Skin epidermis (tissue), 12 donors: ENCODE measurements at regions not wholly inside any gene's neighbourhood (a gene's known extent, or its start where the extent isn't known, plus 50 kb on each side); places are given as distances from the start of the nearest gene placed in this dataset.
"Not testable (repeated sequence)": the region's sequence is repeated elsewhere in the genome, so short reads cannot be mapped to it uniquely, and the experiment has no call there.

ENCODE experiments used
- H3K27ac ChIP-seq, 21 experiments: fragments of 200-600 bp; sonication (generic) in 11 of 21; one replicate each; pipeline ENCODE4 v1.5.0; 2020; ENCODE audit warnings: mild to moderate bottlenecking in 3 of 21, inconsistent platforms in 2 of 21, moderate library complexity in 2 of 21
- H3K4me3 ChIP-seq, 7 experiments: fragments of 200-600 bp; sonication (generic) in 2 of 7; one replicate each; pipeline ENCODE4 v1.5.0; 2020; ENCODE audit warnings: inconsistent platforms in 2 of 7, mild to moderate bottlenecking in 2 of 7, moderate library complexity in 1 of 7

DNA sequence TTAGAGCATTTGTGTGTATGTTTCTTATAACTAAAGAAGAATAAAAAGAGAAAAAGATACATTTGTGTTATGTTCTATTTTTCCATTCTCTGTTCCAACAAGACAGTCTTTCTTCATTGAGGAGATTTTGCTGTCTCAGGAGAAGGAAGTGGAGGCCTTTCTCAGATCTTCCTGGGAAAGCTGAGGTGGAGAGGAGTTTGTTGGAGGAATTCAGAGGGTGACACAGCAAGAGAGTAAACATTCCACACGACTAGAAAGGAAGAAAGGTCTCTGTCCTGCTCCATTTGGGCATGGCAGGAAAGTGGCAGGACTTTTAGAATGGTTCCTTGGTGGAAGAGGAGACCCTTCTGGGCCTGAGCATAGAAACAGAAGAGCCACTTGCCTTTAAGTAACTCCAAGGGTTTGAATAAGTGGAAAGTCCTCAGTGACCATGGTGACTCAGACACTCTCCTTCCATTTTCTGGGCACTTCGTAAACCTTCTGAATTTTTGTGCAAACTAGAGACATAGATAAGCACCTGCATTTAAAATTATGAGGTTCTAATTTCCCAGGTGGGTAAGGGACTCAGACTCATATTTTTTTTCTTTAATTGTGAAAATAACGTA, 52.3 kb upstream of the COL5A2 start:
- Histone ChIP-seq H3K27ac (no peak overlapping the region), H3K4me3 (no peak overlapping the region)

DNA sequence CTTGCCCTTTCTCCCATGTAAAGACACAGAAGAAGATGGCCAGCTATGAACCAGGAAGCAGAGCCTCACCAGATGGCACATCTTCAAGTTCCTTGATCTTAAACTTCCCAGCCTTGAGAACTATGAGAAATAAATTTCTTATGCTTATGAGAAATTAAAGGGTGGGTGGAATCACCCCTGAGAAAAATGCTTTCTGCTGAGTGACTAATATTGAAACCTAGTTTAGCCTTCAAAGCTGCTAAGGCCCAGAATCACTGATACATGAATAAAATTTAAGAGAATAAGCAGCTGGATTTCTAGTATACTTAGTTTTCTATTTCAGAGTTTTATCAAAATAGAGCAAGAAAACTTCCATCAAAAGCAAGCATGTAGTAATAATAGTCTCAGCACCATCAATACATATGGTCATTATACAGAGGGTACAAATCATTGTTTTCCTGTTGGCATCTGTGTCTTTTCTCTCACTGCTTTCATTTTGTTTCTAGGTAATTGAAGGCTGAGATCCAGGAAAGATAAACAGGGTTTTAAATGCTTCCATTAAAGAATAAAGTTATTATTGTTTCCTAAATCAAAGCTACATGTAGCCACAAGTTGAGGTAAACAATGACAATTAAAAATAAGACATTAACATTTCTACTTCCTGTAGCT, 53.3 kb upstream of the COL5A2 start:
- Histone ChIP-seq H3K27ac (no peak overlapping the region), H3K4me3 (no peak overlapping the region)

DNA sequence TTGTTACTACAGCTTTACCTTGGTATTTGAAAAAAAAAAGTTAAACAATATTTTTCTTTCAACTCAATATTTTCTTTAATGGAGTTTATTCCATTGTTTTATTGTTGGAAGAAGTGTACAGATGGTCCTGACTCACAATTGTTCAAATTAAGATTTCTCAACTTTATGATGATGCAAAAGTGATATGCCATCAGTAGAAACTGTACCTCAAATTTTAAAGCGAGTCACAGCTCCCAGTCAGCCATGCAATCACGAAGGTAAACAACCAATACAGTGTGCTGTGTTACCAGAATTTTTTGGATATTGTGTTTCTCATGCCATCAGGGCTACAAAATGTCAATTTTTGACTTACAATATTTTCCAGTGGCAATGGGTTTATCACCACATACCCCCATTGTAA, 54.0 kb upstream of the COL5A2 start:
- H3K27ac ChIP-seq, result no peak overlapping the region
- no peak overlapping the region for H3K4me3 ChIP-seq

DNA sequence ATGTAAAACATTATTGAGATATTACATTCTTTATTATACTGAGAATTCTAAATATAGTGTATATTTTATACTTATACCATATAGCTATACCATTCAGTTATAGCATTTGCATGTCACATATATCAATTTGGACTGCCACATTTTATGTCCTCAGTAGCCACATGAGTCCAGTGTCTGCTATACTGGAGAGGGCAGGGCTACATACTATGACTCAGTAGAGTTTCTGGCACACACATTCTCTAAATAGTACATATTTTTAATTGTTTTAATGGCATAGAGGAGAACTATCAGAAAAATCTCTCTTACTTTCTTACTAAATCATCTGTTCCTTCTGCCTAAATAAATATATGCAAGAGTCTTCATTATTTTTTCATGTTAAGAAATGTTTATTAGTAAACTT, 55.4 kb upstream of the COL5A2 start:
- Histone ChIP-seq H3K27ac (no peak overlapping the region), H3K4me3 (no peak overlapping the region)

DNA sequence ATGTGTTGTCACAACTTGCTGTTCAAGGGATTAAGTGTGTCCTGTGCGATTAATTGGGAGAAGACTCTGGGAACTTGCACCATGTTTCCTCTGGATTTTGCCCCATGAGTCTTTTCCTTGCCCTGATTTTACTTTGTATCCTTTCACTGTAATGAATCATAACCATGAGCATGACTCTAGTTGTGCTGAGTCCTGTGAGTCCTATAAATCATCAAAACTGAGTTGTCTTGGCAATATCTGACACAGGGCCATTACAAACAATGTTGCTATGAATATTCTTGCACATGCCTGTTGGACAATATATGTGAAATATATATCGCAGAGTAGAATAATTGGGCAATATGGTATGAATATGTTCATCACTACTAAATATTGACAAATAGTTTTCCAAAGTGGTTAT, 56.5 kb upstream of the COL5A2 start:
- Histone ChIP-seq H3K27ac (no peak overlapping the region), H3K4me3 (no peak overlapping the region)

DNA sequence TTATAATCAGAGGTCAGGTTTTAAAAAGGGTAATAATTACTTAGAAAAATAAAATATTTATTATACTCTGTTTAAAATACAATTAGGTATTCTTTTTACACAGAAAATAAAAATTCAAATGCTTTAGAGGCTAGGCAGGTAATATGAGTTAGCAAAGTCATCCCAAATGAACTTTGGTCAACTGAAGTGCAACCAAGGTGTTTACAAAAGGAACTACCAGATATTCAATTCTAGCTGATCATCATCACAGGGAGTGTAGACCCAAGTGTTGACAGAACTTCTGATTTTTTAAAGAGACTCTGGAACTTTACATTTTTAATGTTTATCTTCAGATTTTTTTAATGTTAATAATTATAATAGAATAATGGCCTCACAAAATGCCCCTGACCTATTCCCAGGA, 59.3 kb upstream of the COL5A2 start:
- H3K4me3 ChIP-seq, result no peak overlapping the region
- no peak overlapping the region for H3K27ac ChIP-seq

DNA sequence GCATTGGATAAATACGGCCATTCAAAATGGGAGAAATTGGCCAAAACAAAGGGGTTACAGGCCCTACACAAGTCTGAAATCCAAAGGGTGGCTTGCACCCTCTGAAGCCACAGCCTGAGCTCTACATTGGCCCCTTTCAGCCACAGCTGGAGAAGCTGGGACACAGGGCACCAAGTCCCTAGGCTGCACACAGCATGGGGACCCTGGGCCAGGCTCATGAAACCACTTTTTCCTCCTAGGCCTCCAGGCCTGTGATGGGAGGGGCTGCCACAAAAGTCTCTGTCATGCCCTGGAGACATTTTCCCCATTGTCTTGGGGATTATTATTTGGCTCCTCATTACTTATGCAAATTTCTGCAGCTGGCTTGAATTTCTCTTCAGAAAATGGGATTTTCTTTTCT, 64.3 kb upstream of the COL5A2 start:
- not testable (repeated sequence) for H3K27ac ChIP-seq, H3K4me3 ChIP-seq

DNA sequence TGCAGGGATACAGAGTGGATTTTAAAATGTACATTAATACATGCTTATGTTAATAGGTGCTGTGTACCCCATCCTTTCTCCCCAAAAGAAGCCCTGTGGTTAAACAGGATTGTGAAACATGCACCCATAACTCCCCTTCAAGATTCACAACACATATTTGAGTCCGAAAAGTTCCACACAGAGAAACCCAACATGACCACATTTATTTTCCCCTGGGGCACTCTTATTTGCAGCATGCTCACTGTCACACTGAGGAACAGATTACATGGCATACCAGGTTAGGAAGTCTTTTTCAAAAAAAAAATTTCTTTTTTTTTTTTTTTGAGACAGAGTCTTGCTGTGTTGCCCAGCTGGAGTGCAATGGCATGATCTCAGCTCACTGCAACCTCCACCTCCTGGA, 67.7 kb upstream of the COL5A2 start:
- H3K27ac ChIP-seq, result no peak overlapping the region
- no peak overlapping the region for H3K4me3 ChIP-seq

DNA sequence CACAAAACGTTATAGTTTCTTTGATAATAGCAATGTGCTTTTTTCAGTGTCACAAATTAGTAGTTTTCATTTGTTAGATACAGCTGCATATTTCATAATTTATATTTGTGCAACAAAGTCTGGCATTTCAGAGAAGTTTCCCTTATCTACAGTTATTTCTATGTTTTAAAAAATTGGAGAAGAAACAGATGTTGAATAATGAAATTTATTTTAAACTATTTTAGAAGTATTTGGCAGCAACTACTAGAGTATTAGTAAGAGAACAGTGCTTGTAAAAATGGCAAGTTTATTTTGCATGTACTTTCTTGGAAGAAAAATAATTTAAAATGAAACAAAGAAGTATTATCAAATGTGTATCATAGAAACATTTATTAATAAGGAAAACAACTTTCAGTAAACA, 68.6 kb upstream of the COL5A2 start:
- H3K4me3 ChIP-seq, result no peak overlapping the region
- no peak overlapping the region for H3K27ac ChIP-seq

DNA sequence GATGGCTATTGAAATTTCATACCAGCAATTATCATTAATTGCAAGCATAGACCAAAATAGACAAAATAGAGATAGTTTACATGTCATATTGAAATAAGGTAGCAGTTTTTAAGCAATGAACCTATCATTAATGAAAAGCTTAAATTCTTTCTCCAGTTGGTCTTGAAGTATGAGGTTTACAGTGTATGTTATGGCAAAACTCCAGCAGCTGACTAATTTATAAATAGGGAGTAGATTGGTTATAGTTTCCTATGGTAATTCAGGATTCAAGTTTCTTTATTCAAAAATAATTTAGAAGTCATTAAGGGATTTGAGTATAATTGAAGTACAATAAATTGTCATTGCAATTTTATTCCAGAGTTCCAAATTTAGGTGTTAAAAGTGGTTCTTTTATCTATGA, 69.6 kb upstream of the COL5A2 start:
- H3K4me3 ChIP-seq, result no peak overlapping the region
- H3K27ac ChIP-seq, result no peak overlapping the region

DNA sequence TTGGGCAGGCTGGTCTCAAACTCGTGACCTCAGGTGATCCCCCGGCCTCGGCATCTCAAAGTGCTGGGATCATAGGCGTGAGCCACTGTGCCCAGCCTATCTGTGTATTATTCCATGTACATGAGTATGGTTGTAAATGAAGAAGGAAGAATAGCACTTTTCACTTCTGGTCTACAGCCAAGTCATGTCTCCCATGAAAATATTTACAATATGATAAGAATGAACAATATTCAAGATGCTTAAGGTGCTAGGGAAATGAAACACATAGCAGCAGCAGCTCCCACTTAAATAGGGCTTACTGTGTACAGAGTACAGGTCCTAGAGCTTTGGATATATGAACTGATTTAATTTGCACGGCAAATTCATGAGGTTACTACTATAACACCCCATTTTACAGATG, 70.3 kb upstream of the COL5A2 start:
- Histone ChIP-seq H3K27ac (no peak overlapping the region), H3K4me3 (no peak overlapping the region)

DNA sequence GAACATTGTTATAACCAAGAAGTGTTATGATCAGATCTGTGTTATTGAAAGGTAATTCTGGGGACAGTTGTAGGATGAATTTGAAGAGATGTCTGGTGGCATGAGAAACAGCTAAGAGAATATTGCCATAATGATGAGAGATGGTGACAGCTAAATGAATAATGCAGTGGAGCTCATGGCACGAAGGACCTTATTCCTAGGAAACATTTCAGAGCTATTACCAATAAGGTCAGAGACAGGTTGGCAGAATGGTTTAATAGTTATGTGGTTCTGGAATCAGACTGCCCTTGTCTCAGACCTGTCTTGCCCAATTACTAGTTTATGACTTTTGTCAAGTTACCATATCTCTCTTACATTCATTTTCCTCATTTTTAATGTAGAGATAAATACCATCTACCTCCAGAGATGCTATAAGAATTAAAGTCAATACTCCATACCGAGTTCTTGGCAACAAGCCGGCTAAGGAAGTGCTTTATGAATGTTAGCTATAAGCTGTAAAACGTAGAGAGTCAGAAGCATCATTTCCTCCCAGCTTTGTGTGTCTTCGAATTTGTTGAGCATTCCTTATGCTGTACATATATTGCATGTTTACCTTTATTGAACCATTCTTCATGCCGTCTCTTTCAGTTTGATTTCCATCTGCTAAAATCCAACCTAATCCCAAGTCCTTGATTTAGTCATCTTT, 73.6 kb upstream of the COL5A2 start:
- Histone ChIP-seq H3K27ac (peak overlapping the region in 10 of 21 experiments; percentile 7 to 76 (median 68)), H3K4me3 (no peak overlapping the region)

DNA sequence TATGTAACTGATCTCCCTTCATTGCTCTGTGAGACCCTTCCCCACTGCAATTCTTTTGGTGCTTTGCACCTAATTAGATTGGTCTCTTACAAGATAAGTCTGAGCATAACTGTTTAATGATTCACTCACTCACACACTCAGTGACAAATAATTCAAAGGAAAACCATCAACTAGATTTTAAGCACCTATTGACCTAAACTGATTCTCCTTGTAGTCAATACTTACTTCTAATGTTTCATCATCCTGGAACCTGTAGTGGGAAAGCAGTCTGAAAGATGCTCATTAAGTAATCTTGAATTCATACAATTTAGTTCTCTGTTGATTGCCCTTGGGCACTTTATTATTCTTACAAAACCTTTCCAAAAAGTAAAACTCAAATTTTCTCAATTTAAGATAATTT, 74.3 kb upstream of the COL5A2 start:
- peak overlapping the region in 16 of 21 experiments; percentile 3 to 76 (median 65) for H3K27ac ChIP-seq

DNA sequence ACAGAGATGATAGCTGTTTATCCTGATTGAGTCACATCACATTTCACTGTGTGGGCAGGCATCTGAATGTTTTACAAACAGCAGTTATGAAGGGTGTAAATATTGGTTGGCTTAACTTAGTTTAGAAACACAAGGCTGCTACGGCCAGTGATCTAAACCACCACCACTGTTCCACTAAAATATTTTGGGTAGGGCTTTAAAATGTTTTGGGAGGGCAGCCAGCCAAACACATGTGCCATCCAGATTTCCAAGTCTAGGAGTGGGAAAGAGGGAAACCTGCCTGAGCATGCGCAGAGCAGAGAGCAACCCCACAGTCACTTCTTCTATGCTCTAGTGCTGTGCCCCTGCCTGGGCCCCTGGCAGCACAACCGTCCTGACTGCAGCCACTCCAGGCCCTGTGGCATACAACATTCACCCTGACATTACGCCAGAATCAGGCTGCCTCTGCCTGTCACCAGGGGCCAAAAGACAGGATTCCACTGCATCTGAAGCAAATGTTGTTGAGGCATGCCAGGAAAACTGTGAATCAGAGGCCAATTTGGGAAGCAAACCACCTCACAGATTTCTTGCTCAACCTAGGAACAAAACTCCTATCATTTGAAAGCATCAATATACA, 74.8 kb upstream of the COL5A2 start:
- H3K4me3 ChIP-seq, result no peak overlapping the region
- H3K27ac ChIP-seq, result peak overlapping the region in 15 of 21 experiments; percentile 3 to 76 (median 66)

More for the DNA sequence above, 74.3 kb upstream of the COL5A2 start:
- no peak overlapping the region for H3K4me3 ChIP-seq

DNA sequence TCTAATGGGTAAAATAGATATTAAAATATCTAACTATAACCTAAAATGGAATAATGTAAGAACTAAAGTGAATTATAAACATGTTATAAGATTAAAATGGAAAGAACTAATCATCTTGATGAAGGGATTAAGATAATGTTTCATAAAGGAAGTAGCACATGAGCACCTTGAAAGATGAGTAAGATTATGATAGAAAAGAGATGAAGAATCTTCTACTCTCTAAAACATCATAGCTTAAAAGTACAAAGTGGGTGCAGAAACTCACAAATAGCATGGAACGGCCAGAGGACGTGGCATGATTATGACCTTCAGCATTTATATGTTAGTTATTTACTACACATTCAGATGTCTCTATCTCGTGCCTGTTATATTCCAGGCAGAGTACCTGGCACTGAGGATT, 76.2 kb upstream of the COL5A2 start:
- Histone ChIP-seq H3K27ac (no peak overlapping the region), H3K4me3 (no peak overlapping the region)

DNA sequence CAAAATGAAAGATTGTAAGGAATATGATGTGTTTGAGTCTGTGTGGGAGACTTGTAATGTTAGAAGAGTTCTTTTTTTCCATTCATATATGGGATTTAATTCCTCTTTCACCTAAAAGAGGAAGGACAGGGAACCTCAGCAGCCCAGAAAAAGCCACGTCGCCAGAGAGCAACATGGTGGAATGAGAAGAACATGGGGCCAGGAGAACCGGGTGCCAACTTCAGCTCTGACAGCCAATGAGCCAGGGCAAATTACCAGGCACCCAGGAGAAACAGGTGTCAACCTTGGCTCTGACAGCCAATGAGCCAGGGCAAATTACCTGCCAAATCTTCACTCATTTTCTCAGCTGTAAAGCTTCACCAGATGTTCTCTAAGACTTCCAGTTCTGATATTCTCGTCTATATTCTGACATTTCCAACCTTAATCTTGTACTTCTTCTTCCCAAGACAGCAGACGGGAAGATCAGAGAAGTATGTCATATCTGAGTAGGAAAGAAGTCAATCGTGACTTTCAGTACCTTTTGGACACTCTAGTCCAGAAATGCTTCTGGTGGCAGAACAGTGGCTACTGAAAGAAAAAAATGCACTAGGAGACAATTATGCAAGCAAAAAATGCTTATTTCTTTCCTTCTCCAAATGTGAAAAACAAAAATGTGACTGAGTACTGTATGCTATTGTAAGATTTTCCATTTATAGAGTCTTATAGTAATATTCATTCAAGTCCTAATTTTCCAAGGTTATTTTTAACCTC, 79.2 kb upstream of the COL5A2 start:
- Histone ChIP-seq H3K27ac (peak overlapping the region in 3 of 21 experiments; percentile 22 to 61 (median 30)), H3K4me3 (no peak overlapping the region)

DNA sequence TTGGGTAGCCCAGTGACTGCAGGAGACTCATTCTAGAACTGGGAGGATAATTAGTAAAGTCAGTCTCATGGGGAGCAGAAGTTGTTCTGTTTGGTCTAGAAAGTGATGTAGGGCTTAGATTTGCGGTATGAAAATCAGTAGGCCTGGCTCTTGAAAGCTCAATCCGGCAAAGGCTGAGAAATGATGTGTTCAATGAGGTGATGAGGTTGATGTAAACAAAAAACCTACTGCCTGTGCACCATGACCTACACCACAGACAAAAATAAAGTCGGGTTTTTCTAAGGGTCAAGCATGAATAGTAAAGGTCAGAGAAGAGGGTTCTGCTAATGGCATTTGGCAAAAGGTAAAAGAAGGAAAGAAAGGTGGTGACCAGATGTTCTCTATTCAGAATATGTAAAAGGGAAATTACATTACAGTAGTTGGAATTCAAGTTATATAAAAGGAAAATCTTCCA, 80.8 kb upstream of the COL5A2 start:
- no peak overlapping the region for H3K4me3 ChIP-seq
- H3K27ac ChIP-seq, result peak overlapping the region in 2 of 21 experiments; percentile 28 to 32

DNA sequence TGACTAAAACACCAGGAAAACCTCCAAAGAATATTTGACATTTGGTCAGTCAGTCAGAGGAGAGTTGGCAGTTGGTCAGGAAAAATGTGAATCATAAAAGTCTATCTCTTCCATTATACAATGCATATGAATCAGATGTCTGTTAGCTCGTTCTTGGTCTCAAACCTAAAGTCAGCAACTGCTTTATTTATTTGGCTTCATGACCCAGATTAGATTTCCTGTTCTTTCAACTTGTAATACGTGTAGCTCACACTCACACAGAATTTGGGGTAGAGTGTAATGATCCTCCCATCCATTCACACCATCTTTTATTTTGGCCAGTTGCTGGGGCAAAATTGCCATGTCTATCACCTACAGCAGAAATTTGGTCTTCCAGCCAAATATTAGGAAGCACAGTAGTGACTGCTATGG, 81.9 kb upstream of the COL5A2 start:
- Histone ChIP-seq H3K4me3 (no peak overlapping the region), H3K27ac (peak overlapping the region in 1 of 21 experiments; percentile 28)

DNA sequence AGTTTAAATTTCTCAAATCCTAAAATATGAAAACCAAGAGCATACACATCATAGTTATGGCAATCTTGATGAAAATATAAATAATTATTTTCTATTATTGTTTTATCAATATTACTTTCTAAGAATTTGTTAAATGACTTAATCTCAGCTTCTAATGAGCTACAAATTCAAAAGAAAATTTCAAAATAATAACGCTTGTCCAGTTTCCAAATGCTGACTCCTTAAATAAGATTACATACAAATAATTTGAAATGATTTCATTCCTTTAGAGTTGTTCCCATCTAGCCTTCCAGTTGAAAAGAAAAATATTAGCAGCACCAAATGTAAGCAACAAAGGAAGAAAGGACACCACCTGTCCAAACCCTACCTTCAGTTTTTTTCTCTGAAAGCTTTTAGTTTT, 82.4 kb upstream of the COL5A2 start:
- H3K27ac ChIP-seq, result peak overlapping the region in 1 of 21 experiments; percentile 28

DNA sequence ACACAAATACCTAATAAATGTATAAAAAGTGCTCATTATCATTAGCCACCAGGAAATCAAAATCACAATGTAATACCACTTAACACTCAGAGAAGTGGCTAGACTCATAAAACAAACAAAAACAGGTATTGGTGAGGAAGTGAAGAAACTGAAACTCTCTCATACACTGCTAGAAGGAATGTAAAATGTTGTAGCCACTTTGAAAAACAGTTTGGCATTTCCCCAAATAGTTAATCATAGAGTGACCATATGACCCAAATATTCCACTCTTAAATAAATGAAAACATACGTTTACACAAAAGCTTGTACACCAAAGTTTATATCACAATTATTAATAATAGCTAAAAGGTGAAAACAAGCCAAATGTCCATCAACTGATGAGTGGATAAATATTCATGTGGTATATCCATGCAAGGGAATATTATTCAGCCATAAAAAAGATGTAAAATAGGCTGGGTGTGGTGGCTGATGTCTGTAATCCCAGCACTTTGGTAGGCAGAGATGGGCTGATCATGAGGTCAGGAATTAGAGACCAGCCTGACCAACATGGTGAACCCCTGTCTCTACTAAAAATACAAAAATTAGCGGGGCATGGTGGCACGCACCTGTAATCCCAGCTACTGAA, 86.2 kb upstream of the COL5A2 start:
- peak overlapping the region in 1 of 21 experiments; percentile 75 for H3K27ac ChIP-seq
- H3K4me3 ChIP-seq, result no peak overlapping the region

More for the DNA sequence above, 82.4 kb upstream of the COL5A2 start:
- no peak overlapping the region for H3K4me3 ChIP-seq
